ENCODE measurements at regions not wholly inside any gene's neighbourhood (a gene's known extent, or its start where the extent isn't known, plus 50 kb on each side); places are given as distances from the start of the nearest gene placed in this dataset.

DNA sequence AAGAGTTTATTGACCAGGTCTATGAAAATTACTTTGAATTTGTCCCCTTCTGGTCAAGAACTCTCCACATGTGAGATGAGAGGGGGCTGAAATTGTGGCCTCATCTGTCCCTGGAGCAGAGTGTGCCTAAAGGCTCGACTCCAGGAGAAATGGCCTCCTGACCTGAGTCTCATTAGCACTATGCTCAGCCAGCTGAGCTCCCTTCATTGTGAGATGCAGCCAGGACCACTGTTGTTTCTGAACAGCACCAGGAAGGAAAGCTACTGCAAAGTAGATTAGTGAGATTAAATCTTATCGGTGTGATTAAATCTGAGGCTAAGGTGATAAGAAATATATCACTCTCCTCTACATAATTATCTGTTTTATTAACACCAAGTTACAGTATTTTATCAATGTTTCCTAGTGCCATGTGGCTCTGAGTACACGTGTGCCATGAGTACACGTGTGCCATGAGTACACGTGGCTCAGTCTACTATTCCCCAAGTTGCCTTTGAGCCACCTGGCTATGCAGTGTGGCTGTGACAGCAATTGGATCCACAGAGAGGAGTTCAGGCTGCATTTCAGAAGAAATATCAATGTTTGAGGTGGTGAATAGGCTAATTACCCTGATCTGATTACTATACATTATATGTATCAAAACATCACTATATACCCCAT is 126.9 kb downstream of the IPMK start:
- Mint-ChIP-seq H3K4me1 (ENCODE audit: low read depth) (peaks cover 12% of the 10 kb centered on the region), H3K36me3 (ENCODE audit: low read depth) (no peaks in the 10 kb centered on the region), H3K27ac (no peak overlapping the region), H3K4me3 (no peak overlapping the region), H3K27me3 (ENCODE audit: insufficient read depth) (peaks cover 5% of the 10 kb centered on the region), H3K9me3 (peaks cover 20% of the 10 kb centered on the region)
- DNase-seq (ENCODE audit: low spot score) = no peak
- intact Hi-C loops (cut with micrococcal nuclease) = no loop called here

DNA sequence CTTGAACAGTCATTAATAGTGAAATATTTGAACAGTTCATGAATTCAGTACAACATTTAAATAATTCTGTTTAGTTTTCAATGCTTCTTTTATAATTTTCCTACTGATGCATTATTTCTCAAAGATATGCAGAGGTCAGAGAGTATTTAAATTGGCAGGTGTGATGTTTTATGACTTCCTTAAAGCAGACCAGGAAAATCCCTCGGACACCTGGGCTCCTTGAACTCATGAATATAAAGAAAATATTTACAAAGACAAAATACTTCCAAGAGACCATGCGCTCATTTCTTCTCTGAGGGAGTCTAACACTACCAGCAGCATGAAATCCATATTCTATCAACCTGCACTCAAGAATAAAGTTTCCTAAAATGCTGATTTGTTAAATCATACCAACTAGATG is 127.6 kb downstream of the IPMK start:
- intact Hi-C loops (cut with micrococcal nuclease) = no loop called here
- Mint-ChIP-seq H3K36me3 (ENCODE audit: low read depth) (no peaks in the 10 kb centered on the region), H3K4me1 (ENCODE audit: low read depth) (peaks cover 12% of the 10 kb centered on the region), H3K4me3 (no peak overlapping the region), H3K9me3 (peaks cover 15% of the 10 kb centered on the region), H3K27me3 (ENCODE audit: insufficient read depth) (peaks cover 5% of the 10 kb centered on the region), H3K27ac (no peak overlapping the region)
- DNase-seq (ENCODE audit: low spot score) = no peak

DNA sequence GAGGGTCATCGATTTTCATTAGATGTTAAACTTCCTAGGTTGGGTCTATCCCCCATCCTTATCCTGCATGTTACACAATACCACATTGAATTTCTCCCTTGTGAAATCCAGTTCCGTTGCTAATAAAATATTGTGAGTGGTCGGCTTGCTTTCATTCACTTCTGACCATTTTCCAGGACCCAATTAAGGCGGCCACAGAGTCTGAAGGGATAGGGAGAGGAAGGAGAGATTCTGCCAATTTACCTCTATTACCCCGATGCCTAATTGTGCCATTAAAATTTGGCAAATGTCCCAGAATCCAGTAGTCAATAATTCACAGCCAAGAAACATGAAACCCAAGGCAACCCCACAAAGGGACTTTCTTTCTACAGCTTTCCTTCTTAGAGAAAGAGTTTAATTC is 129.9 kb downstream of the IPMK start:
- intact Hi-C loops (cut with micrococcal nuclease) = no loop called here
- H3K27ac Mint-ChIP-seq = no peak overlapping the region
- no peak overlapping the region for H3K4me3 Mint-ChIP-seq
- no peaks in the 10 kb centered on the region for H3K36me3 Mint-ChIP-seq (ENCODE audit: low read depth)
- H3K4me1 Mint-ChIP-seq (ENCODE audit: low read depth) = no peaks in the 10 kb centered on the region
- H3K27me3 Mint-ChIP-seq (ENCODE audit: insufficient read depth) = peaks cover 5% of the 10 kb centered on the region
- no peak for DNase-seq (ENCODE audit: low spot score)
- H3K9me3 Mint-ChIP-seq = no peaks in the 10 kb centered on the region

DNA sequence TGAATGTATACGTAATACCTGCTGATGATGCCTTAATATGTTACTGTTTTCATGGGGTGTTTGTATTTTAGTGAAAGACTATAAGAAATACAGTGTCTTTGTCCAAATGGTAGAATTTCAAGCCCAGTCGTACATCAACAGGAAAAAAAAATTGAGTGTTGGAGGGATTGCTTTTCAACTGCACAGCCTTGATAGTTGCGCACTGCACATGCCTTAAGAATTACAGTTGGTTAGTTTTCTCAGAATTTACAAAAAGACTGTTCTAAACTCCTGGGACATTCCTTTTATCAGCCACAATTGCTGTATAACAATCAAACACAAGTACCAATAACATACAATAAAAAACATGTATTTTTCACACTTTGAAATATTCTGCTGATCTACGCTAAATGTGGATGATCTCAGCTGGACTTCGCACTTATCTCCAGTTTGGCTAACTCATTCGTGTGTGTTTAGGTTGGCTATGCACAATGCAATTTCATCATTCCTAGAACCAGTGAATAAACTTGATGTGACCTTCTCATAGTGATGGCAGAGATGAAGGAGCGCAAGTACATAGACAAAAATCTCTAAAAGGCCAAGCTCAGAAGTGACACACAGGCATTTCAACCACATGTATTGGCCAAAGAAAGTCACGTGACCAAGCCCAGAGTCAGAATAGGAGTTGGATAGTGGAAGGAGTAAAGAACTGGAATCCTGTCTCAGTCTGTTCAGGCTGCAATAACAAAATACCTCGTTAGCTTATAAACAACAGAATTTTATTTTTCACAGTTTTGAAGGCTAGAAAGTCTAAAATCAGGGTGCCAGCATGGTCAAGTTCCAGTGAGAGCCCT is 152.3 kb downstream of the IPMK start:
- Mint-ChIP-seq H3K4me1 (ENCODE audit: low read depth) (no peaks in the 10 kb centered on the region), H3K9me3 (no peaks in the 10 kb centered on the region), H3K27ac (no peak overlapping the region), H3K27me3 (ENCODE audit: insufficient read depth) (peaks cover 3% of the 10 kb centered on the region), H3K4me3 (no peak overlapping the region), H3K36me3 (ENCODE audit: low read depth) (no peaks in the 10 kb centered on the region)
- no peak for DNase-seq (ENCODE audit: low spot score)
- intact Hi-C loops (cut with micrococcal nuclease) = no loop called here

DNA sequence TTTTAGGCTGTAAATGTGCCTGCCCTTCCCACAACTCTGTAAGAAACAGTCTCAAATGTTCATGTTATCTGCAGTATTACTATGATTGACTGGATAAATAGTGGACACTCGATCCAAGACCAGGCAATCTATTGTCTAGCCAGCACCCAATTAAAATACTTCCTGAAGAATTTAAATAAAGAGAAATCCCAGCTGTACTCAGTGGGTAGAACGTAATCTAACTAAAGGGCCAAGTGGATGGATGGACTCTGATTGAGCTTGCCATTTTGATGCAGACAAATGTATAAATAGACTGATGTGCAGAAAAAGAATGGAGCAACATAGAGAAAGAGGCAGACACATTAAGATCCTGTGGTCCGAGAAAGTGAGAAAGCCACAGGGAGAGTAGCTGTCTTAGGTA is 158.0 kb downstream of the IPMK start:
- H3K4me3 Mint-ChIP-seq = no peak overlapping the region
- no peak for DNase-seq (ENCODE audit: low spot score)
- H3K9me3 Mint-ChIP-seq = no peaks in the 10 kb centered on the region
- H3K36me3 Mint-ChIP-seq (ENCODE audit: low read depth) = no peaks in the 10 kb centered on the region
- peaks cover 3% of the 10 kb centered on the region for H3K27me3 Mint-ChIP-seq (ENCODE audit: insufficient read depth)
- no peaks in the 10 kb centered on the region for H3K4me1 Mint-ChIP-seq (ENCODE audit: low read depth)
- intact Hi-C loops (cut with micrococcal nuclease) = no loop called here
- H3K27ac Mint-ChIP-seq = no peak overlapping the region

DNA sequence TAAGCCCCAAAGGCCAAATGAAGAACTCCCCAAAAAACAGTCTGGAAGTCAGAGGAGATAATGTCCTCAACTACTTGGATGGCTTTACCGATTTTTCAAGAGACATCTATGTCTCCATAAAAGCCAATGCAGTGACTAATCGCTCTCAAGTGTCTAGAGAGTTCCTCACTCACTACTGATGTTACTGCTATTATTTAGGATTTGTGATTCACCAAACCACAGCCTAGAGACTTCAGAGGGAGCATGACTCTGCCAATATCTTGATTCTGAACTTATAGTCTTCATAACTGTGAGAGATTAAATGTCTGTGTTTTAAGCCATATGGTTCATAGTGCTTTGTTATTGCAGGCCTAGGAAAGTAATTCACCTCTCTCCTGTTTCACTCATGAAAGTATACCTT is 160.2 kb downstream of the IPMK start:
- no peaks in the 10 kb centered on the region for H3K9me3 Mint-ChIP-seq
- H3K4me1 Mint-ChIP-seq (ENCODE audit: low read depth) = no peaks in the 10 kb centered on the region
- no peak overlapping the region for H3K27ac Mint-ChIP-seq
- DNase-seq (ENCODE audit: low spot score) = no peak
- intact Hi-C loops (cut with micrococcal nuclease) = no loop called here
- no peak overlapping the region for H3K4me3 Mint-ChIP-seq
- H3K36me3 Mint-ChIP-seq (ENCODE audit: low read depth) = no peaks in the 10 kb centered on the region
- peaks cover 6% of the 10 kb centered on the region for H3K27me3 Mint-ChIP-seq (ENCODE audit: insufficient read depth)

DNA sequence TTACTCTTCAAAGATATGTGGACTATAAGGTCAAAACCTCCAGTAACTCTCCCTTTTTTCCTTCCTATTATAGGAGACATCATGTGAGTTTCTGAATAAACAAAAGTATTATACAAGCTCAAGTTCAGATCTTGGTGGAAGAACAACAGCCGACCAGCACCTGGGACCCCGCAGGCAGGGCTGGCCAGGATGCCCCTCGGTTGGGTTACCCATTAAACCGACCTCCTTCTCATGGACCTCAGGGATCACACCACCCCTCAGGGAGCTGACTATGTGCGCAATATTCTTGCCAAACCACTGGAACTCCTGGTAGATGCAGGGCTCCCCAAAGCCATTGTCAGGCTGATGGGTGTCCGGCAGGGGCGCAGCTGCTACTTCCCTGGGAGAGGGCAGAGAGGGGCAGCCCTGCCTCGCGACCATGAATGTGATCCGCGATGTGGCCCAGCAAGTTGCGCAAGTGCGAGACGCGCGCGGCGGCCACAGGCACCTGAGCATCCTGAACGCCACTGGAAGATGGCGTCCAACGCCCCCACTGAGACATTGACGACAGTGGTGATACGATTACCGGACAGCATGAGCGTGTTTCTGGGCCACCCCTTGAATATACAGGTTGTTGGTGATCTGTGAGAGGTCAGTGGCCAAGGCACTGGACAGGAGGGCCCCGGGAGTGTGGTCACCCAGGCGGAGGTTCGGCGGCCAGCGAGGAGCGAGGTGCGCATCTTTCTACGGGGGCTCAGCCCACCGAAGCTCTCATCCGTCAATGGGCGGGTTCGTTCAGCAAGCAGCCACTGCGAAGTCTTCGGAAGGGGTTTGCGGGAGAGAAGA is 161.3 kb downstream of the IPMK start:
- peaks cover 7% of the 10 kb centered on the region for H3K27me3 Mint-ChIP-seq (ENCODE audit: insufficient read depth)
- H3K36me3 Mint-ChIP-seq (ENCODE audit: low read depth) = no peaks in the 10 kb centered on the region
- H3K4me3 Mint-ChIP-seq = no peak overlapping the region
- no peak overlapping the region for H3K27ac Mint-ChIP-seq
- no peaks in the 10 kb centered on the region for H3K9me3 Mint-ChIP-seq
- no peak for DNase-seq (ENCODE audit: low spot score)
- intact Hi-C loops (cut with micrococcal nuclease) = no loop called here
- H3K4me1 Mint-ChIP-seq (ENCODE audit: low read depth) = no peaks in the 10 kb centered on the region

DNA sequence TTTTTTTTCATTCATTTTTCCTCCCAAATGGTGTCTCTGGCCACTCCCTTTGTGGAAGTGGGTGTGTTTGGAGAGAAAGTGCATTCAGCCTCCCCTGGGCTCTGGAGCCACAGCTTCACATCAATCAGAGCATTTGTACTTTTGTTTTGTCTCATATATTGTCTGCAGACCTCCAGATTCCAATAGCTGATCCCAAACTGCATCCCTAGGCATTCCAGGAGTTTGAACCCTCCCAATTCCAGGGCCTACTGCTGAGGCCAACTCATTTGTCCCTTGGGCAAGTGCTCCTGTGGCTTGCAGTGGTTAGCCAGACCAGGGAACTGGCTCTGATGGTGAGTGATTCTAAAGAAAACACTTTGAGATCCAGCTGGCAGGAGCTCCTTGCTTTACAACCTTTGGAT is 163.3 kb downstream of the IPMK start:
- Mint-ChIP-seq H3K27ac (no peak overlapping the region), H3K4me3 (no peak overlapping the region), H3K27me3 (ENCODE audit: insufficient read depth) (peaks cover 5% of the 10 kb centered on the region), H3K36me3 (ENCODE audit: low read depth) (no peaks in the 10 kb centered on the region), H3K4me1 (ENCODE audit: low read depth) (no peaks in the 10 kb centered on the region), H3K9me3 (no peaks in the 10 kb centered on the region)
- DNase-seq (ENCODE audit: low spot score) = no peak
- intact Hi-C loops (cut with micrococcal nuclease) = no loop called here

DNA sequence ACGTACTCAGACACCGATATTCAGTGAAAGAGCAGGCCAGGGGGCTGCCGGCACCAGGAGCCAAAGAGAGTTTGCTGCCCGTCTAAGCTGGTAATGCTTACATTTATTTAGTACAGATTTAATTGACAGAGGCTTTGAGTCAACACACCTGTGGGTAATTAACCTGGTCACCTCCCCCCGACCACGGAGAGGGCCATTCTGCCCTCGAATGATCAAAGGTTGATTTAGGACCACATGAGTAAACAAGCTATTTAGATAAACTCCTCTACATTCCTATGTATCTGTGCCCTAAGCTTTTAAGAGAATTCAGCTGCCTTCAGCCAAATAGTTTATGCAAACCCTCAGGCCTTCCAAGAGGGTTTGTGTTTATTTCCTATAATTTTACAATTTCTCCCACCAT is 164.8 kb downstream of the IPMK start:
- Mint-ChIP-seq H3K4me1 (ENCODE audit: low read depth) (no peaks in the 10 kb centered on the region), H3K27me3 (ENCODE audit: insufficient read depth) (peaks cover 5% of the 10 kb centered on the region), H3K27ac (no peak overlapping the region), H3K4me3 (no peak overlapping the region), H3K36me3 (ENCODE audit: low read depth) (no peaks in the 10 kb centered on the region), H3K9me3 (no peaks in the 10 kb centered on the region)
- DNase-seq (ENCODE audit: low spot score) = no peak
- intact Hi-C loops (cut with micrococcal nuclease) = no loop called here

DNA sequence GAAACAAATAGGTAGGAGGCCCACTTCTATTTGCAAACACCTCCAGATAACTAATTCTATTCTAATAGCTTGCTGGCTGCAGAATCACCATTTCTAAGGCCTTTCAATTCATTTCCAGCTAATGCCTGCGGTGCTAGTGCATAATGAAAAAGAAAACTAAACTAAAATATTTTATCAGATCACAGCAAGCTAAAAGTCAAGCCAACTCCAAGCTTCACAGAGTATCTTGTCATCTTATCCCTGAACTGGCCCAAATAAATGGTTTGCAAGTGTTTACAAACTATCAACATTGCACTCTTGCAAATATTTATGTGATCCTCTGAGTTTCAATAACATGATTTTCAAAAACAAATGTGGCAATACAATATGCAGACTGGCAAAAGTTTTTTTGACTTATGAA is 166.0 kb downstream of the IPMK start:
- H3K36me3 Mint-ChIP-seq (ENCODE audit: low read depth) = no peaks in the 10 kb centered on the region
- H3K4me1 Mint-ChIP-seq (ENCODE audit: low read depth) = no peaks in the 10 kb centered on the region
- no peaks in the 10 kb centered on the region for H3K9me3 Mint-ChIP-seq
- H3K4me3 Mint-ChIP-seq = no peak overlapping the region
- H3K27ac Mint-ChIP-seq = no peak overlapping the region
- no peak for DNase-seq (ENCODE audit: low spot score)
- peaks cover 5% of the 10 kb centered on the region for H3K27me3 Mint-ChIP-seq (ENCODE audit: insufficient read depth)
- intact Hi-C loops (cut with micrococcal nuclease) = no loop called here

DNA sequence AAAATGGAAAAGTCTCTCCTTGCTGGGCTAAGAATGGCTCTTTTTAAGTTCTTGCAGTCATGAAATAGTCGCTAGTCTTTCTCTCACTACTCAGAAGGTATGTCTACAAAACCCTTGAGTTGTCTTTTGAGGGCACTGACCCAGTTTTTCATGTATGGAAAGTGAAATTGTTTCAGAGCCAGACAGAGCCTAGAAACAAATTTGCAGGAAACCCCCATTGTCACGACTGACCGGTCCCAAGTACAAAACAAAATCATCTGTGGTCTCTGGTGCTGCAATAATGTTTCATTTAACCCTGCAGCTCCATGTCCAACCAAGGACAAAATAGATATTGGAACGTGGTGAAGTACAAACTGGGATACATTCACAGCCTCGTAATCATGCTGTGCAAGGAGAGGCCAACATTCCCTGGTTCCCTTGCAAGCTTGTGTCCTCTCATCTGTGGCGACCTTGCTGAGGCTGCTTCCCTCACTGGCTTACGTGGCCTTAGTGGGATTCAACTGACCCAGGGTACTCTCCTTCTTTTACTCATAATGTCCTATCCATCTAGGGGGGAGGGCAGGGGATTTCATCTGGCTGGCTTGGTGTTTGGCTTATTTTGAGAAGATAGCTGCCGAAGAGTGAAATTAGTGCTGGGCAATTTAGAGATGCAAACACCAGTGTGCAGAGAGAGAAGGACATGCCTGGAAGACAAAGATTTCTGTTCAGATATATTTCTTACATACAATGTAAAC is 172.5 kb downstream of the IPMK start:
- no peak for DNase-seq (ENCODE audit: low spot score)
- Mint-ChIP-seq H3K4me3 (no peak overlapping the region), H3K27ac (no peak overlapping the region), H3K4me1 (ENCODE audit: low read depth) (no peaks in the 10 kb centered on the region), H3K36me3 (ENCODE audit: low read depth) (no peaks in the 10 kb centered on the region), H3K9me3 (no peaks in the 10 kb centered on the region), H3K27me3 (ENCODE audit: insufficient read depth) (peaks cover 3% of the 10 kb centered on the region)
- intact Hi-C loops (cut with micrococcal nuclease) = no loop called here

DNA sequence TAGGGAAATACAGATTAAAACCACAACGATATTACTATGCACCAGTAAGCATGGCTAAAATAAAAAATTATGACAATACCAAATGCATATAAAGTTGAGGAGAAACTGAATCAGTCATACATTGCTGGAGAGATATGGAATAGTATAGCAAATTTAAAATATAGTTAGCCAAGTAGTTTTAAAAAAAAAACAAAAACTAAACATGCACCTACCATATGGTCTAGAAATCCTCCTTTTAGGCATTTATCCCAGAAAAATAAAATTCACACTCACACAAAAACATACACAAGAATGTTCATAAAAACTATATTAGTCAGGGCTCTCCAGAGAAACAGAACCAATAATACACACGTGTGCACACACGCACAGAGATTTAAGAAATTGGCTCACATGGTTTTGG is 175.8 kb downstream of the IPMK start:
- Mint-ChIP-seq H3K27ac (no peak overlapping the region), H3K4me3 (no peak overlapping the region), H3K36me3 (ENCODE audit: low read depth) (no peaks in the 10 kb centered on the region), H3K9me3 (no peaks in the 10 kb centered on the region), H3K4me1 (ENCODE audit: low read depth) (no peaks in the 10 kb centered on the region), H3K27me3 (ENCODE audit: insufficient read depth) (peaks cover 6% of the 10 kb centered on the region)
- DNase-seq (ENCODE audit: low spot score) = no peak
- intact Hi-C loops (cut with micrococcal nuclease) = no loop called here
